ENCODE measurements at regions not wholly inside any gene's neighbourhood (a gene's known extent, or its start where the extent isn't known, plus 50 kb on each side); places are given as distances from the start of the nearest gene placed in this dataset.

GRCh38 chr9:134489621-134490408 is 151.8 kb upstream of the COL5A1 start:
- TF ChIP-seq, protein P1, sequence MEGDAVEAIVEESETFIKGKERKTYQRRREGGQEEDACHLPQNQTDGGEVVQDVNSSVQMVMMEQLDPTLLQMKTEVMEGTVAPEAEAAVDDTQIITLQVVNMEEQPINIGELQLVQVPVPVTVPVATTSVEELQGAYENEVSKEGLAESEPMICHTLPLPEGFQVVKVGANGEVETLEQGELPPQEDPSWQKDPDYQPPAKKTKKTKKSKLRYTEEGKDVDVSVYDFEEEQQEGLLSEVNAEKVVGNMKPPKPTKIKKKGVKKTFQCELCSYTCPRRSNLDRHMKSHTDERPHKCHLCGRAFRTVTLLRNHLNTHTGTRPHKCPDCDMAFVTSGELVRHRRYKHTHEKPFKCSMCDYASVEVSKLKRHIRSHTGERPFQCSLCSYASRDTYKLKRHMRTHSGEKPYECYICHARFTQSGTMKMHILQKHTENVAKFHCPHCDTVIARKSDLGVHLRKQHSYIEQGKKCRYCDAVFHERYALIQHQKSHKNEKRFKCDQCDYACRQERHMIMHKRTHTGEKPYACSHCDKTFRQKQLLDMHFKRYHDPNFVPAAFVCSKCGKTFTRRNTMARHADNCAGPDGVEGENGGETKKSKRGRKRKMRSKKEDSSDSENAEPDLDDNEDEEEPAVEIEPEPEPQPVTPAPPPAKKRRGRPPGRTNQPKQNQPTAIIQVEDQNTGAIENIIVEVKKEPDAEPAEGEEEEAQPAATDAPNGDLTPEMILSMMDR (IDR thresholded peaks at IDR 0.05 in 4 of 5, conservative IDR thresholded peaks at IDR 0.05 in 1 of 5): no peak
- TF ChIP-seq POLR2A (IDR thresholded peaks at IDR 0.05): no peak

Measured in gastrocnemius medialis (tissue), 4 donors.